HepG2 (cell line): ENCODE measurements at regions not wholly inside any gene's neighbourhood (a gene's known extent, or its start where the extent isn't known, plus 50 kb on each side); places are given as distances from the start of the nearest gene placed in this dataset.

Experiments
- ATAC-seq: fragments of 200-7000 bp; cut with Tn5 transposase; 3 replicates; pipeline ENCODE4 v1.9.1; 2020; ENCODE audit warnings: mild to moderate bottlenecking, moderate library complexity
- BruUV-seq: library from RNA; stranded (reverse); fragments of 400-500 nt; replicated peaks from 2 replicates; lab custom pipeline; 2021; lab: Mats Ljungman, UMichigan
- CTCF ChIA-PET: fragments of 300-600 bp; formaldehyde crosslinking; extraction: SDS; loops from one replicate; lab custom pipeline; 2021; ENCODE audit warnings: low total read pairs, inconsistent platforms, low intra/inter-chr PET ratio; lab: Yijun Ruan, JAX
- POLR2A ChIA-PET: fragments of 350-600 bp; sonication (Branson Sonifier 250); formaldehyde crosslinking; loops from one replicate; lab custom pipeline; 2020; ENCODE audit warnings: antibody characterized with exemption, inconsistent platforms; lab: Yijun Ruan, JAX
- DNase-seq: peaks from one replicate; pipeline ENCODE4 v3.0.0-alpha.2; 2015; ENCODE audit warnings: low spot score
- FAIRE-seq: peaks from 3 replicates; lab custom pipeline; 2011; peaks lifted over from hg19 to GRCh38; lab: Jason Lieb, UNC
- H2AFZ ChIP-seq: one replicate; pipeline ENCODE4 v1.6.1; 2011; ENCODE audit warnings: low read length, inconsistent platforms
- H3K27ac ChIP-seq: fragments of 300-600 bp; 3 replicates; pipeline ENCODE4 v1.8.0; 2011; ENCODE audit warnings: mixed run types, mild to moderate bottlenecking, mixed read lengths, low read length, inconsistent platforms; ENCODE audit not compliant: insufficient read depth; ENCODE audit errors: extremely low read length
- H3K27me3 ChIP-seq, 2 experiments: fragments of 200-600 bp in 1 of 2; 2 replicates in 1 of 2; 3 replicates in 1 of 2; pipeline versions ENCODE4 v1.6.0 to v1.8.0; 2011; ENCODE audit warnings: low read length in 2 of 2, mild to moderate bottlenecking in 2 of 2, moderate library complexity in 2 of 2, inconsistent platforms in 1 of 2; ENCODE audit not compliant: insufficient read depth in 2 of 2, control insufficient read depth in 1 of 2
- H3K36me3 ChIP-seq, 2 experiments: fragments of 200-600 bp in 1 of 2; replicated peaks in 1 of 2; 2 replicates in 1 of 2; 3 replicates in 1 of 2; pipeline versions ENCODE4 v1.5.1 to v1.8.0; 2011; ENCODE audit warnings: low read length in 2 of 2, inconsistent platforms in 1 of 2; ENCODE audit not compliant: insufficient read depth in 2 of 2, control insufficient read depth in 1 of 2
- H3K4me1 ChIP-seq: 2 replicates; pipeline ENCODE4 v1.5.1; 2012; ENCODE audit warnings: low read length, inconsistent platforms; ENCODE audit not compliant: insufficient read depth
- H3K4me2 ChIP-seq: 2 replicates; pipeline ENCODE4 v1.6.0; 2011; ENCODE audit warnings: low read depth, low read length, inconsistent platforms
- H3K4me3 ChIP-seq, 3 experiments: fragments of 200-600 bp in 1 of 3; sonication (generic), shearing (Covaris generic) in 1 of 3; replicated peaks in 1 of 3; 2 replicates each; pipeline ENCODE4 v1.5.1; 2011 to 2016; ENCODE audit warnings: low read length in 3 of 3, inconsistent platforms in 2 of 3, low read depth in 2 of 3, mild to moderate bottlenecking in 2 of 3, control low read depth in 1 of 3, mixed read lengths in 1 of 3; ENCODE audit not compliant: insufficient read depth in 1 of 3
- H3K79me2 ChIP-seq: one replicate; pipeline ENCODE4 v1.6.1; 2011; ENCODE audit warnings: low read length, inconsistent platforms; ENCODE audit not compliant: insufficient read depth
- H3K9ac ChIP-seq: 2 replicates; pipeline ENCODE4 v1.6.0; 2011; ENCODE audit warnings: mild to moderate bottlenecking, low read depth, low read length, inconsistent platforms; ENCODE audit not compliant: insufficient read depth
- H3K9me3 ChIP-seq: 2 replicates; pipeline ENCODE4 v1.5.1; 2012; ENCODE audit warnings: mild to moderate bottlenecking, low read length
- H4K20me1 ChIP-seq: 2 replicates; pipeline ENCODE4 v1.6.0; 2011; ENCODE audit warnings: inconsistent platforms, mild to moderate bottlenecking, low read length, moderate library complexity; ENCODE audit not compliant: insufficient read depth
- ASH2L ChIP-seq: fragments of 300-600, 200-600 bp; sonication (generic); IDR thresholded peaks from 2 replicates; pipeline ENCODE4 v1.7.0; 2017; ENCODE audit warnings: low read depth, mild to moderate bottlenecking, moderate library complexity, mixed read lengths, low read length; ENCODE audit not compliant: insufficient read length
- DNMT3B ChIP-seq: conservative IDR thresholded peaks from 2 replicates; pipeline ENCODE4 v1.6.1; 2016; ENCODE audit warnings: missing biosample characterization, control low read depth
- IKZF1 ChIP-seq: fragments of 450-650 bp; IDR thresholded peaks from 2 replicates; pipeline ENCODE4 v1.7.1; 2016
- MAZ ChIP-seq, 2 experiments: sonication (generic) in 1 of 2; formaldehyde crosslinking in 1 of 2; IDR thresholded peaks; 2 replicates each; pipeline versions ENCODE4 v1.5.0 to v1.6.1; 2012 to 2020; ENCODE audit warnings: low read depth in 2 of 2, mild to moderate bottlenecking in 2 of 2, borderline replicate concordance in 1 of 2, improper control_type of control experiment in 1 of 2, low read length in 1 of 2, missing genetic modification reagents in 1 of 2, moderate library complexity in 1 of 2
- RFX3 ChIP-seq: IDR thresholded peaks from 2 replicates; pipeline ENCODE4 v1.6.1; 2016; ENCODE audit warnings: missing biosample characterization, missing genetic modification reagents
- SCMH1 ChIP-seq: sonication (generic); formaldehyde crosslinking; IDR thresholded peaks from 2 replicates; pipeline ENCODE4 v1.9.0; 2021; ENCODE audit warnings: missing genetic modification reagents, mild to moderate bottlenecking, borderline replicate concordance
- SRF ChIP-seq: IDR thresholded peaks from 2 replicates; pipeline ENCODE4 v1.6.1; 2011; ENCODE audit warnings: mild to moderate bottlenecking, low read depth, low read length, moderate library complexity
- ZNF292 ChIP-seq: sonication (generic); formaldehyde crosslinking; IDR thresholded peaks from 2 replicates; pipeline ENCODE4 v1.8.1; 2022; ENCODE audit warnings: mild to moderate bottlenecking, low read depth, missing genetic modification reagents, borderline replicate concordance
- ZNF441 ChIP-seq: sonication (generic); formaldehyde crosslinking; IDR thresholded peaks from 2 replicates; pipeline ENCODE4 v1.7.0; 2021; ENCODE audit warnings: missing genetic modification reagents, borderline replicate concordance
- ZNF724P ChIP-seq: sonication (generic); formaldehyde crosslinking; IDR thresholded peaks from 2 replicates; pipeline ENCODE4 v1.8.0; 2022; ENCODE audit warnings: missing genetic modification reagents, borderline replicate concordance
- WGBS: methylation state at CpG from one replicate; pipeline ENCODE4 v1.1.6; 2017; ENCODE audit warnings: low lambda C conversion rate; 5-methylcytosine and 5-hydroxymethylcytosine counted together
- in situ Hi-C: cut with HindIII; loops from 2 replicates; pipeline ENCODE4 v1.10.0; 2017; ENCODE audit warnings: low pct_unique_long_range_greater_than_20kb; ENCODE audit not compliant: extremely low pct_ligation_motif_present
- intact Hi-C: fragments of 100-400 bp; cut with micrococcal nuclease; formaldehyde crosslinking; loops from one replicate; pipeline ENCODE4 v1.10.0; 2022; ENCODE audit not compliant: unreplicated experiment
- TF ChIP-seq, protein P1 (sequence below): IDR thresholded peaks from 2 replicates; pipeline ENCODE4 v1.6.1; 2016; ENCODE audit warnings: low read depth, missing genetic modification reagents, missing compliant biosample characterization
- TF ChIP-seq, protein P2 (sequence below): sonication (generic); formaldehyde crosslinking; IDR thresholded peaks from 2 replicates; pipeline ENCODE4 v1.8.0; 2022; ENCODE audit warnings: mild to moderate bottlenecking, missing genetic modification reagents, moderate library complexity

DNA sequence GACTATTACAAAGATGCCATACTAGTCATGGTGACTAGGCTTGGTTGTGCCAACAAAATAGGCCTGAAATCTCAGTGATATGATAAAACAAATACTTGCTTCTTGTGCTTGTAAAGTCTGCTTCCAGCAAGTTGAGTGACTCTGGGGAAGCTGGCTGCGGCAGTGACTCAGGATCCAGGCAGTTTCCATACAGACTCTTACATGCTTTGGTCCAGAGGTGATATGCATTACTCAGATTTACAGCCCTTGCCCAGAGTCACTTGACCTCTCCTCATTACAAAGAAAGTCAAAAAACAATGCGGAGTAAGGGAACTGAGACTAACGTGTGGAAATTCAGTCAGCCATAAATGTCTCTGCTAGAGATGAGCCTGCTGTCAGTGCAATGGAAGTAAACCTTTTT lies 387.5 kb downstream of the KCNA4 start (continued):
- TF ChIP-seq, protein P1, sequence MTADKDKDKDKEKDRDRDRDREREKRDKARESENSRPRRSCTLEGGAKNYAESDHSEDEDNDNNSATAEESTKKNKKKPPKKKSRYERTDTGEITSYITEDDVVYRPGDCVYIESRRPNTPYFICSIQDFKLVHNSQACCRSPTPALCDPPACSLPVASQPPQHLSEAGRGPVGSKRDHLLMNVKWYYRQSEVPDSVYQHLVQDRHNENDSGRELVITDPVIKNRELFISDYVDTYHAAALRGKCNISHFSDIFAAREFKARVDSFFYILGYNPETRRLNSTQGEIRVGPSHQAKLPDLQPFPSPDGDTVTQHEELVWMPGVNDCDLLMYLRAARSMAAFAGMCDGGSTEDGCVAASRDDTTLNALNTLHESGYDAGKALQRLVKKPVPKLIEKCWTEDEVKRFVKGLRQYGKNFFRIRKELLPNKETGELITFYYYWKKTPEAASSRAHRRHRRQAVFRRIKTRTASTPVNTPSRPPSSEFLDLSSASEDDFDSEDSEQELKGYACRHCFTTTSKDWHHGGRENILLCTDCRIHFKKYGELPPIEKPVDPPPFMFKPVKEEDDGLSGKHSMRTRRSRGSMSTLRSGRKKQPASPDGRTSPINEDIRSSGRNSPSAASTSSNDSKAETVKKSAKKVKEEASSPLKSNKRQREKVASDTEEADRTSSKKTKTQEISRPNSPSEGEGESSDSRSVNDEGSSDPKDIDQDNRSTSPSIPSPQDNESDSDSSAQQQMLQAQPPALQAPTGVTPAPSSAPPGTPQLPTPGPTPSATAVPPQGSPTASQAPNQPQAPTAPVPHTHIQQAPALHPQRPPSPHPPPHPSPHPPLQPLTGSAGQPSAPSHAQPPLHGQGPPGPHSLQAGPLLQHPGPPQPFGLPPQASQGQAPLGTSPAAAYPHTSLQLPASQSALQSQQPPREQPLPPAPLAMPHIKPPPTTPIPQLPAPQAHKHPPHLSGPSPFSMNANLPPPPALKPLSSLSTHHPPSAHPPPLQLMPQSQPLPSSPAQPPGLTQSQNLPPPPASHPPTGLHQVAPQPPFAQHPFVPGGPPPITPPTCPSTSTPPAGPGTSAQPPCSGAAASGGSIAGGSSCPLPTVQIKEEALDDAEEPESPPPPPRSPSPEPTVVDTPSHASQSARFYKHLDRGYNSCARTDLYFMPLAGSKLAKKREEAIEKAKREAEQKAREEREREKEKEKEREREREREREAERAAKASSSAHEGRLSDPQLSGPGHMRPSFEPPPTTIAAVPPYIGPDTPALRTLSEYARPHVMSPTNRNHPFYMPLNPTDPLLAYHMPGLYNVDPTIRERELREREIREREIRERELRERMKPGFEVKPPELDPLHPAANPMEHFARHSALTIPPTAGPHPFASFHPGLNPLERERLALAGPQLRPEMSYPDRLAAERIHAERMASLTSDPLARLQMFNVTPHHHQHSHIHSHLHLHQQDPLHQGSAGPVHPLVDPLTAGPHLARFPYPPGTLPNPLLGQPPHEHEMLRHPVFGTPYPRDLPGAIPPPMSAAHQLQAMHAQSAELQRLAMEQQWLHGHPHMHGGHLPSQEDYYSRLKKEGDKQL (CRISPR knock-in tag), result no peak
- no peak for TF ChIP-seq SCMH1 (CRISPR knock-in tag)
- TF ChIP-seq RFX3 (CRISPR knock-in tag), result no peak

DNA sequence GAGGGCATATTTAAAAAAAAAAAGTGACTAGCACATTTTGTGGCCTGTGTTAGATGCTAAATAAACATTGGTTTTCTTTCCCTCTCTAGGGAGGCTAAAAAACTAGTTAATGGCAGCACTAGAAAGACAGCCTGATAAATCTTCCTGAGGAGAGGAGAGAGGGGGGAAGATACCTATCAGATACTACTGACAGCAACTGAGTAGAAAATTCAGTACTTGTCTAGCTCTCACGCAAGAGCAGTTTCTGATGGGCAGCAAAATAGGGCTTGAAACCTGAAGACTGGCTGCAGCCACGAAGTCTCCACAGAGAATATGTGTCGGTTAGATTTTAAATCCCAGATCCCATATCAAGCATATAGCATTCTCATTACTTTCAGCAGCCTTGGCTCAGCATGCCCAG lies 388.2 kb downstream of the KCNA4 start:
- no peaks in the 10 kb centered on the region for H4K20me1 ChIP-seq
- H3K4me2 ChIP-seq, result no peak overlapping the region
- no peaks in the 10 kb centered on the region for H3K79me2 ChIP-seq
- intact Hi-C loops, result no loop called here
- ChIA-PET CTCF (no interaction called here), POLR2A (no interaction called here)
- peaks cover 55% of the 10 kb centered on the region for H3K9me3 ChIP-seq
- no peaks in the 10 kb centered on the region for H3K27me3 ChIP-seq
- no peak overlapping the region for H3K9ac ChIP-seq
- DNase-seq, result no peak
- no peak for TF ChIP-seq DNMT3B (CRISPR knock-in tag)
- TF ChIP-seq MAZ (IDR thresholded peaks at IDR 0.05; ENCODE audit: borderline replicate concordance, low read depth, low read length), result no peak
- no peak for TF ChIP-seq MAZ (CRISPR knock-in tag; IDR thresholded peaks at IDR 0.05; ENCODE audit: low read depth)
- no peak for TF ChIP-seq ZNF441 (CRISPR knock-in tag)
- TF ChIP-seq IKZF1, result no peak
- no peak for TF ChIP-seq ZNF292
- no peak for TF ChIP-seq ZNF724P (CRISPR knock-in tag)
- TF ChIP-seq ASH2L, result no peak
- TF ChIP-seq, protein P2, sequence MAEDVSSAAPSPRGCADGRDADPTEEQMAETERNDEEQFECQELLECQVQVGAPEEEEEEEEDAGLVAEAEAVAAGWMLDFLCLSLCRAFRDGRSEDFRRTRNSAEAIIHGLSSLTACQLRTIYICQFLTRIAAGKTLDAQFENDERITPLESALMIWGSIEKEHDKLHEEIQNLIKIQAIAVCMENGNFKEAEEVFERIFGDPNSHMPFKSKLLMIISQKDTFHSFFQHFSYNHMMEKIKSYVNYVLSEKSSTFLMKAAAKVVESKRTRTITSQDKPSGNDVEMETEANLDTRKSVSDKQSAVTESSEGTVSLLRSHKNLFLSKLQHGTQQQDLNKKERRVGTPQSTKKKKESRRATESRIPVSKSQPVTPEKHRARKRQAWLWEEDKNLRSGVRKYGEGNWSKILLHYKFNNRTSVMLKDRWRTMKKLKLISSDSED (CRISPR knock-in tag), result no peak
- TF ChIP-seq SRF, result no peak
- in situ Hi-C loops, result no loop called here
- no peak for FAIRE-seq
- H3K36me3 ChIP-seq, result no peaks in the 10 kb centered on the region
- H2AFZ ChIP-seq, result no peak overlapping the region
- no peaks in the 10 kb centered on the region for H3K4me1 ChIP-seq
- BruUV-seq, result no TSS peak
- 38% methylated on average over 1 of the region's 3 CpGs for WGBS
- H3K4me3 ChIP-seq, result no peak overlapping the region
- ATAC-seq, result no peak
- no peak overlapping the region for H3K27ac ChIP-seq
